Neuronal stem cell (in vitro differentiated cells): ENCODE measurements at regions not wholly inside any gene's neighbourhood (a gene's known extent, or its start where the extent isn't known, plus 50 kb on each side); places are given as distances from the start of the nearest gene placed in this dataset.

Experiments used
- DNase-seq: peaks from one replicate; pipeline ENCODE4 v3.0.0-alpha.2; 2013; ENCODE audit warnings: low spot score
- H2AFZ ChIP-seq: one replicate; pipeline ENCODE4 v1.6.1; 2013; ENCODE audit warnings: mild to moderate bottlenecking, low read length, inconsistent platforms
- H2AK5ac ChIP-seq: 2 replicates; pipeline ENCODE4 v1.6.1; 2013; ENCODE audit warnings: low read depth, mild to moderate bottlenecking, inconsistent platforms, low read length, moderate library complexity, mixed read lengths
- H2BK120ac ChIP-seq: 2 replicates; pipeline ENCODE4 v1.6.1; 2013; ENCODE audit warnings: low read depth, mild to moderate bottlenecking, inconsistent platforms, low read length, moderate library complexity, mixed read lengths
- H2BK12ac ChIP-seq: one replicate; pipeline ENCODE4 v1.6.1; 2013; ENCODE audit warnings: low read length, inconsistent platforms
- H2BK15ac ChIP-seq: 2 replicates; pipeline ENCODE4 v1.6.1; 2013; ENCODE audit warnings: mild to moderate bottlenecking, low read length, inconsistent platforms, mixed read lengths
- H2BK5ac ChIP-seq: one replicate; pipeline ENCODE4 v1.6.1; 2013; ENCODE audit warnings: inconsistent platforms, mild to moderate bottlenecking, low read length, moderate library complexity
- H3K14ac ChIP-seq: one replicate; pipeline ENCODE4 v1.6.1; 2013; ENCODE audit warnings: low read length, inconsistent platforms
- H3K18ac ChIP-seq: 2 replicates; pipeline ENCODE4 v1.6.1; 2013; ENCODE audit warnings: low read length, inconsistent platforms
- H3K23ac ChIP-seq: 2 replicates; pipeline ENCODE4 v1.6.1; 2013; ENCODE audit warnings: low read depth, mild to moderate bottlenecking, mixed read lengths, low read length, inconsistent platforms; ENCODE audit not compliant: poor library complexity
- H3K27ac ChIP-seq: replicated peaks from 3 replicates; pipeline ENCODE4 v1.5.1; 2013; ENCODE audit warnings: low read length, inconsistent platforms
- H3K27me3 ChIP-seq, 3 experiments: 2 replicates each; pipeline ENCODE4 v1.6.1; 2013; ENCODE audit warnings: low read length in 3 of 3, mild to moderate bottlenecking in 2 of 3, inconsistent platforms in 1 of 3, low read depth in 1 of 3, mixed read lengths in 1 of 3, moderate library complexity in 1 of 3; ENCODE audit not compliant: control insufficient read depth in 3 of 3, insufficient read depth in 3 of 3
- H3K36me3 ChIP-seq, 2 donors: replicated peaks in 1 of 2; 2 replicates each; pipeline ENCODE4 v1.6.1; 2013; ENCODE audit warnings: low read length in 2 of 2; ENCODE audit not compliant: control insufficient read depth in 2 of 2, insufficient read depth in 2 of 2
- H3K4ac ChIP-seq: 2 replicates; pipeline ENCODE4 v1.6.1; 2013; ENCODE audit warnings: inconsistent platforms, mild to moderate bottlenecking, low read length, moderate library complexity
- H3K4me1 ChIP-seq, 2 donors: 1 replicate in 1 of 2; 2 replicates in 1 of 2; pipeline ENCODE4 v1.6.1; 2013; ENCODE audit warnings: low read length in 2 of 2, low read depth in 1 of 2; ENCODE audit not compliant: control insufficient read depth in 2 of 2, insufficient read depth in 1 of 2
- H3K4me2 ChIP-seq: one replicate; pipeline ENCODE4 v1.6.1; 2013; ENCODE audit warnings: mild to moderate bottlenecking, low read length, inconsistent platforms; ENCODE audit not compliant: insufficient read depth, poor library complexity, severe bottlenecking
- H3K4me3 ChIP-seq, 2 donors: 2 replicates each; pipeline ENCODE4 v1.5.1; 2013; ENCODE audit warnings: low read length in 2 of 2, mild to moderate bottlenecking in 2 of 2, inconsistent platforms in 1 of 2, moderate library complexity in 1 of 2
- H3K79me1 ChIP-seq: one replicate; pipeline ENCODE4 v1.6.1; 2013; ENCODE audit warnings: low read depth, mild to moderate bottlenecking, inconsistent platforms, low read length, moderate library complexity
- H3K9ac ChIP-seq: one replicate; pipeline ENCODE4 v1.6.1; 2013; ENCODE audit warnings: mild to moderate bottlenecking, low read depth, low read length, inconsistent platforms; ENCODE audit not compliant: poor library complexity
- H3K9me3 ChIP-seq, 2 donors: replicated peaks in 1 of 2; 2 replicates each; pipeline versions ENCODE3 to v1.6.1; 2013; ENCODE audit warnings: low read length in 2 of 2, mild to moderate bottlenecking in 2 of 2, inconsistent platforms in 1 of 2, low read depth in 1 of 2, mixed read lengths in 1 of 2, moderate library complexity in 1 of 2; ENCODE audit not compliant: control insufficient read depth in 2 of 2, insufficient read depth in 1 of 2
- H4K8ac ChIP-seq: one replicate; pipeline ENCODE4 v1.6.1; 2013; ENCODE audit warnings: low read depth, mild to moderate bottlenecking, inconsistent platforms, low read length, moderate library complexity
- H4K91ac ChIP-seq: one replicate; pipeline ENCODE4 v1.6.1; 2013; ENCODE audit warnings: low read length, low read depth, mild to moderate bottlenecking, inconsistent platforms; ENCODE audit not compliant: poor library complexity
- WGBS, 2 donors: extraction: QIAGEN DNeasy Blood & Tissue Kit; methylation state at CpG; one replicate each; pipeline ENCODE4 v1.1.7; 2013; ENCODE audit warnings: missing lambda C conversion rate in 2 of 2, mixed read lengths in 1 of 2; ENCODE audit not compliant: insufficient read length in 2 of 2, insufficient replicate concordance in 1 of 2; ENCODE audit errors: extremely low coverage in 2 of 2; 5-methylcytosine and 5-hydroxymethylcytosine counted together

DNA sequence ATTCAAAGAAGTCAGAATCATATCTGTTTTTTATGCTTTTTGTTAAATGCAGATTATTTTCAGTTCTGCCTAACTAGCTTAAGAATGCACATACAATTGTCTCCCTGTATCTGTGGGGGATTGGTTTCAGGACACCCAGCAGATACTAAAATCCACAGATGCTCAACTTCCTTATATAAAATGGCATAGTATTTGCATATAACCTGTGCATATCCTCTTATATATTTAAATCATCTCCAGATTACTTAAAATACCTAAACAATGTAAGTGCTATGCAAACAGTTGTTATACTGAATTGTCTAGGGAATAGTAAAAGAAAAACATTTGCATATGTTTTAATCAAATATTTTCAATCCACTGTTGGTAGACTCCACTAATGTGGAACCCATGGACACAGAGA is 279.4 kb downstream of the TMA16 start:
- Histone ChIP-seq H3K9me3 (no peaks in the 10 kb centered on the region), H3K14ac (no peak overlapping the region), H2BK12ac (no peak overlapping the region), H3K4ac (no peak overlapping the region), H3K18ac (no peak overlapping the region), H3K9ac (no peak overlapping the region), H2AK5ac (no peak overlapping the region), H3K4me3 (no peak overlapping the region), H3K79me1 (no peaks in the 10 kb centered on the region), H2BK120ac (no peak overlapping the region), H2BK5ac (no peak overlapping the region), H3K36me3 (no peaks in the 10 kb centered on the region), H3K27ac (no peak overlapping the region), H3K4me1 (peaks cover 0 to 1% of the 10 kb centered on the region in 2 donors), H3K27me3 (no peaks in the 10 kb centered on the region), H3K23ac (no peak overlapping the region), H2AFZ (no peak overlapping the region), H2BK15ac (no peak overlapping the region), H4K91ac (no peak overlapping the region), H3K4me2 (no peak overlapping the region), H4K8ac (no peak overlapping the region)
- no peak for DNase-seq

DNA sequence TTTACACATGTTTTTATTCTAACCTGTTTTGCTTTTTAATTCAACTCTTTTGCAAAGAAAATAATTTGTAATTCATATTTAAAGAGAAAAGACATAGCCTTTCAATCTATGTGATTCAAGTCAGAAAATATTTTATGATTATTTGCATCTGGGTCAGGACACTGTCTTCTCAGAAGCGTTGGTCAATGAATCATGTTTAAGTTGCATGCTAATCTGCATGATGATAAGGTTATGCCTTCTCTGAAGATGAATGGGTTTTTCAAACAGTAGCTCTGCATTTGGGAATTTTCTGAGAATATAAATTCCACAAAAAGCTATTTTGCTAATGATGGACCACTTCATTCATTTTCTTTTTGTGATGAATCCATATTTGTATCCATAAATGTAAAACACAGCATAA is 282.5 kb downstream of the TMA16 start:
- no peak overlapping the region for H3K14ac ChIP-seq
- H3K79me1 ChIP-seq = no peaks in the 10 kb centered on the region
- WGBS, 2 donors = no CpG with 5 or more reads among the region's 1 CpG

DNA sequence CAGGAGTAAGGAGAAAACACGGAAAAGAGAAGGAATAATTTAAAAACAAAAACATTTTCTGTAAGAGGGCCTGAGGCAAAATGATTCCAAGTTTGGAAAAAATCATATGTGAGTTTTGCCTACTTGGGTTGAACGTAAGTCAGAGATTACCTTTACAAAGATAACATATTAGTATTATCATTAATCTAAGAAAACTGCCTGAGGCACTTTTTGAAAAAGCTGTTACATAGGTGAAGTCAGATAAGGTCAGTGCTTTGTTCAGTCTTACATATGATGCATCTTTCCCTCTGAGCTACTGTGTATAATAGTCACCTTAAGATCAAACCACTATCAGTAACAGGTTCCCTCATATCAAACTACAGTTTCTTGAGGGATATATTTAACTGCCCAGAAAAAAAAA is 287.2 kb downstream of the TMA16 start:
- no peak overlapping the region for H3K4me3 ChIP-seq
- no peak overlapping the region for H2BK12ac ChIP-seq
- no peaks in the 10 kb centered on the region for H3K9me3 ChIP-seq
- H3K14ac ChIP-seq = no peak overlapping the region
- no peak overlapping the region for H4K91ac ChIP-seq
- H3K36me3 ChIP-seq = no peaks in the 10 kb centered on the region
- no peaks in the 10 kb centered on the region for H3K4me1 ChIP-seq
- H2AK5ac ChIP-seq = no peak overlapping the region
- H4K8ac ChIP-seq = no peak overlapping the region
- H3K4ac ChIP-seq = no peak overlapping the region
- H3K4me2 ChIP-seq = no peak overlapping the region
- no peak overlapping the region for H3K23ac ChIP-seq
- no peak overlapping the region for H2BK5ac ChIP-seq
- H2BK15ac ChIP-seq = no peak overlapping the region
- H3K18ac ChIP-seq = no peak overlapping the region
- no peak overlapping the region for H2BK120ac ChIP-seq
- no peak overlapping the region for H2AFZ ChIP-seq
- H3K9ac ChIP-seq = no peak overlapping the region
- no peak for DNase-seq
- no peak overlapping the region for H3K27ac ChIP-seq
- no CpG with 5 or more reads among the region's 2 CpGs for WGBS, 2 donors
- H3K27me3 ChIP-seq = no peaks in the 10 kb centered on the region
- H3K79me1 ChIP-seq = no peaks in the 10 kb centered on the region

More for the DNA sequence above, 282.5 kb downstream of the TMA16 start:
- H2BK12ac ChIP-seq = no peak overlapping the region
- no peak for DNase-seq
- no peak overlapping the region for H3K4ac ChIP-seq
- H3K27ac ChIP-seq = no peak overlapping the region
- H4K91ac ChIP-seq = no peak overlapping the region
- no peak overlapping the region for H3K9ac ChIP-seq
- no peaks in the 10 kb centered on the region for H3K36me3 ChIP-seq
- no peak overlapping the region for H3K23ac ChIP-seq
- no peaks in the 10 kb centered on the region for H3K9me3 ChIP-seq
- H3K4me3 ChIP-seq = no peak overlapping the region
- no peak overlapping the region for H4K8ac ChIP-seq
- H2AK5ac ChIP-seq = no peak overlapping the region
- no peak overlapping the region for H3K18ac ChIP-seq
- H3K27me3 ChIP-seq = no peaks in the 10 kb centered on the region
- no peak overlapping the region for H2BK120ac ChIP-seq
- H2BK15ac ChIP-seq = no peak overlapping the region
- peaks cover 0 to 1% of the 10 kb centered on the region in 2 donors for H3K4me1 ChIP-seq
- no peak overlapping the region for H2BK5ac ChIP-seq
- H3K4me2 ChIP-seq = no peak overlapping the region
- H2AFZ ChIP-seq = no peak overlapping the region

DNA sequence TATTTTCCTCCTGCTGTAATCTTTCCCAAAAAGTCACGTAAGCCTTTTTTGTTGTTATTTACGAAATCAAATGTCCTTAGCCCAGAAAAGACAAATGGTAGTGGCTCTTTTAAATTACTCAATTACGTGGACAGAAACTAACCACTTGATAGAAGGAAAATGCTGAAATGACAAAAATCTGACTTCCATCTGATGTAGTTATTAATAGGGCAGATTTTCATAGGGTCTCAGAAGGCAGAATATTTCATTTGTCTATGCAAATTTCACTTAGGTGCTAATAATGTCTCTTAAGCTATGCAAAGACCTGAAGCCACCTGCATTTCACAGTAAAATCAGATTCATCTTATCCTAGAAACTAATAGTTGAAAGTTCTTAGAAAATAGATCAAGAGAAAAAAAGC is 295.7 kb downstream of the TMA16 start:
- H4K91ac ChIP-seq = no peak overlapping the region
- H3K79me1 ChIP-seq = no peaks in the 10 kb centered on the region
- no peak overlapping the region for H3K18ac ChIP-seq
- no peak overlapping the region for H2AFZ ChIP-seq
- H3K4me3 ChIP-seq = no peak overlapping the region
- no peak overlapping the region for H2BK120ac ChIP-seq
- H3K14ac ChIP-seq = no peak overlapping the region
- H3K4ac ChIP-seq = no peak overlapping the region
- DNase-seq = no peak
- H3K36me3 ChIP-seq = no peaks in the 10 kb centered on the region
- no peak overlapping the region for H3K4me2 ChIP-seq
- H2BK15ac ChIP-seq = no peak overlapping the region
- H2BK12ac ChIP-seq = no peak overlapping the region
- H3K23ac ChIP-seq = no peak overlapping the region
- no peak overlapping the region for H4K8ac ChIP-seq
- H3K4me1 ChIP-seq = no peaks in the 10 kb centered on the region
- no peak overlapping the region for H2BK5ac ChIP-seq
- H3K9ac ChIP-seq = no peak overlapping the region
- WGBS, 2 donors = no CpG with 5 or more reads among the region's 3 CpGs
- H3K27me3 ChIP-seq = no peaks in the 10 kb centered on the region
- H2AK5ac ChIP-seq = no peak overlapping the region
- no peaks in the 10 kb centered on the region for H3K9me3 ChIP-seq
- H3K27ac ChIP-seq = no peak overlapping the region
